Vagina (tissue), 2 donors: ENCODE measurements at regions not wholly inside any gene's neighbourhood (a gene's known extent, or its start where the extent isn't known, plus 50 kb on each side); places are given as distances from the start of the nearest gene placed in this dataset.

Experiments used
- POLR2A ChIP-seq, 2 donors: fragments of 450-650 bp; IDR thresholded peaks; one replicate each; pipeline ENCODE4 v1.6.1; 2017; ENCODE audit warnings: antibody characterized with exemption in 2 of 2, mild to moderate bottlenecking in 2 of 2, moderate library complexity in 2 of 2
- POLR2AphosphoS5 ChIP-seq, 2 donors: sonication (generic); formaldehyde crosslinking; IDR thresholded peaks; one replicate each; pipeline ENCODE4 v1.9.0; 2017; ENCODE audit warnings: antibody characterized with exemption in 2 of 2, mild to moderate bottlenecking in 2 of 2, low read depth in 1 of 2; ENCODE audit not compliant: insufficient read depth in 1 of 2
- TF ChIP-seq, protein P1 (sequence below), 3 experiments: fragments of 450-650 bp in 2 of 3; fragments of 200-600 bp in 1 of 3; sonication (generic) in 1 of 3; IDR thresholded peaks; one replicate each; pipeline ENCODE4 v1.5.1; 2017 to 2019; ENCODE audit warnings: antibody characterized with exemption in 3 of 3, mild to moderate bottlenecking in 2 of 3, moderate library complexity in 2 of 3

GRCh38 chr15:60057554-60057953, 53.4 kb downstream of the FOXB1 start:
- TF ChIP-seq, protein P1, sequence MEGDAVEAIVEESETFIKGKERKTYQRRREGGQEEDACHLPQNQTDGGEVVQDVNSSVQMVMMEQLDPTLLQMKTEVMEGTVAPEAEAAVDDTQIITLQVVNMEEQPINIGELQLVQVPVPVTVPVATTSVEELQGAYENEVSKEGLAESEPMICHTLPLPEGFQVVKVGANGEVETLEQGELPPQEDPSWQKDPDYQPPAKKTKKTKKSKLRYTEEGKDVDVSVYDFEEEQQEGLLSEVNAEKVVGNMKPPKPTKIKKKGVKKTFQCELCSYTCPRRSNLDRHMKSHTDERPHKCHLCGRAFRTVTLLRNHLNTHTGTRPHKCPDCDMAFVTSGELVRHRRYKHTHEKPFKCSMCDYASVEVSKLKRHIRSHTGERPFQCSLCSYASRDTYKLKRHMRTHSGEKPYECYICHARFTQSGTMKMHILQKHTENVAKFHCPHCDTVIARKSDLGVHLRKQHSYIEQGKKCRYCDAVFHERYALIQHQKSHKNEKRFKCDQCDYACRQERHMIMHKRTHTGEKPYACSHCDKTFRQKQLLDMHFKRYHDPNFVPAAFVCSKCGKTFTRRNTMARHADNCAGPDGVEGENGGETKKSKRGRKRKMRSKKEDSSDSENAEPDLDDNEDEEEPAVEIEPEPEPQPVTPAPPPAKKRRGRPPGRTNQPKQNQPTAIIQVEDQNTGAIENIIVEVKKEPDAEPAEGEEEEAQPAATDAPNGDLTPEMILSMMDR (IDR thresholded peaks at IDR 0.05) = no peak
- TF ChIP-seq POLR2A (IDR thresholded peaks at IDR 0.05) (no peak), POLR2AphosphoS5 (IDR thresholded peaks at IDR 0.05; ENCODE audit: insufficient read depth in 1 of 2, low read depth in 1 of 2) (no peak)
